Choroid plexus epithelial cell (primary cell): ENCODE measurements at regions not wholly inside any gene's neighbourhood (a gene's known extent, or its start where the extent isn't known, plus 50 kb on each side); places are given as distances from the start of the nearest gene placed in this dataset.

Experiments
- DNase-seq: peaks from one replicate; pipeline ENCODE4 v3.0.0-alpha.2; 2010; ENCODE audit warnings: low read depth
- H3K4me3 ChIP-seq: 2 replicates; pipeline ENCODE4 v1.5.1; 2011; ENCODE audit warnings: low read depth, mild to moderate bottlenecking, control low read depth, low read length, moderate library complexity
- CTCF ChIP-seq: conservative IDR thresholded peaks from 2 replicates; pipeline ENCODE4 v1.5.1; 2011; ENCODE audit warnings: low read depth, mild to moderate bottlenecking, control low read depth, inconsistent platforms, low read length, moderate library complexity

GRCh38 chr1:81329041-81329440 is 471.7 kb upstream of the ADGRL2 start:
- no peak for TF ChIP-seq CTCF
- no peak overlapping the region for H3K4me3 ChIP-seq
- DNase-seq = no peak

- TF ChIP-seq CTCF = no peak
- DNase-seq = no peak
- H3K4me3 ChIP-seq = no peak overlapping the region
These were observed 473.0 kb upstream of the ADGRL2 start for GRCh38 chr1:81327743-81328142.

- H3K4me3 ChIP-seq = no peak overlapping the region
- no peak for DNase-seq
These were observed 473.5 kb upstream of the ADGRL2 start for GRCh38 chr1:81327103-81327710.

GRCh38 chr1:81326212-81326611 is 474.5 kb upstream of the ADGRL2 start:
- no peak for DNase-seq
- no peak overlapping the region for H3K4me3 ChIP-seq
- TF ChIP-seq CTCF = no peak

More at GRCh38 chr1:81327103-81327710, 473.5 kb upstream of the ADGRL2 start:
- no peak for TF ChIP-seq CTCF

- TF ChIP-seq CTCF = no peak
- H3K4me3 ChIP-seq = no peak overlapping the region
- no peak for DNase-seq
These were observed 475.3 kb upstream of the ADGRL2 start for GRCh38 chr1:81325397-81325796.

- no peak for TF ChIP-seq CTCF
- DNase-seq = no peak
- no peak overlapping the region for H3K4me3 ChIP-seq
These were observed 476.9 kb upstream of the ADGRL2 start for GRCh38 chr1:81323862-81324261.

GRCh38 chr1:81317191-81317590 is 483.5 kb upstream of the ADGRL2 start:
- no peak overlapping the region for H3K4me3 ChIP-seq
- no peak for TF ChIP-seq CTCF
- DNase-seq = no peak
